ENCODE measurements at regions not wholly inside any gene's neighbourhood (a gene's known extent, or its start where the extent isn't known, plus 50 kb on each side); places are given as distances from the start of the nearest gene placed in this dataset.

DNA sequence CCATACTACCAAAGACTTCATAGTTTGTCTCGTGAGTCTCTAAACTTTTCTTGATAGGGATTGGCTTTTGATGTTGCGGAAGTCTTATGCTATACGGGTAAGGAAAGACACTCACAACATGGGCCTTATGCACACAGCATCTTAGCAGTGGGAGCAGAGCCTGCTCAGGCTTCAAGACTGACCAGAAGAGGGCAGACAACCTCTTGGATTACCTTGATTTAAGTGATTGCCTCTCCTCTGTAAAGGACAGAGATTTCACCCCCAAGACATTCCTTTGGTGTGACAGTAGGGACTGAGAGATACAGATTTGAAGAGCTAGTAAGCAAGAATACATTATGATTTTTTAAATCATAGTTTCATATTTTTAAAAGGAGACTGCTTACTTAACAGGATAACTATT lies 71.0 kb upstream of the SAMD3 start (continued):
- TF ChIP-seq, protein P1, sequence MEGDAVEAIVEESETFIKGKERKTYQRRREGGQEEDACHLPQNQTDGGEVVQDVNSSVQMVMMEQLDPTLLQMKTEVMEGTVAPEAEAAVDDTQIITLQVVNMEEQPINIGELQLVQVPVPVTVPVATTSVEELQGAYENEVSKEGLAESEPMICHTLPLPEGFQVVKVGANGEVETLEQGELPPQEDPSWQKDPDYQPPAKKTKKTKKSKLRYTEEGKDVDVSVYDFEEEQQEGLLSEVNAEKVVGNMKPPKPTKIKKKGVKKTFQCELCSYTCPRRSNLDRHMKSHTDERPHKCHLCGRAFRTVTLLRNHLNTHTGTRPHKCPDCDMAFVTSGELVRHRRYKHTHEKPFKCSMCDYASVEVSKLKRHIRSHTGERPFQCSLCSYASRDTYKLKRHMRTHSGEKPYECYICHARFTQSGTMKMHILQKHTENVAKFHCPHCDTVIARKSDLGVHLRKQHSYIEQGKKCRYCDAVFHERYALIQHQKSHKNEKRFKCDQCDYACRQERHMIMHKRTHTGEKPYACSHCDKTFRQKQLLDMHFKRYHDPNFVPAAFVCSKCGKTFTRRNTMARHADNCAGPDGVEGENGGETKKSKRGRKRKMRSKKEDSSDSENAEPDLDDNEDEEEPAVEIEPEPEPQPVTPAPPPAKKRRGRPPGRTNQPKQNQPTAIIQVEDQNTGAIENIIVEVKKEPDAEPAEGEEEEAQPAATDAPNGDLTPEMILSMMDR (IDR thresholded peaks at IDR 0.05 in 2 of 3, conservative IDR thresholded peaks at IDR 0.05 in 1 of 3; ENCODE audit: insufficient read depth in 2 of 3, low read depth in 1 of 3, low read length in 3 of 3) = peak; percentile 33 to 50 (median 45)
- TF ChIP-seq SMC3 (conservative IDR thresholded peaks at IDR 0.05; ENCODE audit: insufficient read depth, low read depth, low read length) = 0 out of 2 replicates have a peak, but pooled peaks have one; percentile 6

DNA sequence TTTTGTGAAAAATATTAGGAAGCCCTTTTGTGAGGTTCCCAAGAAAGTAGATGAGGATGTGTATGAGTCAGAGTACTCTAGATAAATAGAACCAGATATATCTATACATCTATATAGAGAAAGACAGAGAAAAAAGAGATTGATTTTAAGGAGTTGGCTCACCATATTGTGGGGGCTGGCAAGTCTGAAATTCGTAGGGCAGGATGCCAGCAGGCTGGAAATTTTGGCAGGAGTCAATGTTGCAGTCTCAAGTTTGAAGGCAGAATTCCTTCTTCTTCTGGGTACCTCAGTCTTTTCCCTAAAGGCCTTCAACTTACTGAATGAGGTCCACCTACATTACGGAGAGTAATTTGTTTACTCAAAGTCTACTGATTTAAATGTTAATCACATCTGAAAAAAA lies 65.3 kb upstream of the SAMD3 start:
- Histone ChIP-seq H3K9ac (ENCODE audit: insufficient read depth in 1 of 2, low read depth in 2 of 2, low read length in 2 of 2) (no peak overlapping the region), H3K79me2 (ENCODE audit: control insufficient read depth, insufficient read depth, low read length) (no peaks in the 10 kb centered on the region), H3K9me3 (replicated peaks; ENCODE audit: control insufficient read depth, insufficient read depth, low read depth, low read length) (no peaks in the 10 kb centered on the region), H3K9me1 (ENCODE audit: control insufficient read depth, insufficient read depth, low read length) (no peaks in the 10 kb centered on the region), H3K4me2 (ENCODE audit: insufficient read depth, low read length) (no peak overlapping the region), H3K4me1 (replicated peaks in 1 of 2; ENCODE audit: control insufficient read depth in 2 of 2, insufficient read depth in 2 of 2, low read length in 2 of 2) (no peaks in the 10 kb centered on the region), H3K27me3 (ENCODE audit: control insufficient read depth in 2 of 2, insufficient read depth in 2 of 2, low read length in 2 of 2) (peaks cover 0 to 2% of the 10 kb centered on the region in 2 experiments; a peak in 1 of 5 replicates), H4K20me1 (replicated peaks; ENCODE audit: control insufficient read depth, insufficient read depth, low read length) (no peaks in the 10 kb centered on the region), H3K4me3 (no peak overlapping the region), H3K27ac (ENCODE audit: extremely low read depth, low read depth, low read length) (no peak overlapping the region), H3K36me3 (ENCODE audit: control insufficient read depth, insufficient read depth, low read length) (no peaks in the 10 kb centered on the region), H2AFZ (ENCODE audit: low read depth, low read length) (no peak overlapping the region)
- CTCF ChIA-PET (ENCODE audit: low intra/inter-chr PET ratio) = no interaction called here
- no peak for DNase-seq (ENCODE audit: extremely low read depth in 1 of 4, low spot score in 3 of 4)
- no TSS peak for BruUV-seq (replicated peaks)
- POLR2A ChIA-PET = interaction anchor here (0.7 kb wide), 1 partner anchor 626 kb away, joined by 3 read pairs; no protein-coding TSS in a partner anchor
- intact Hi-C loops (cut with micrococcal nuclease) = no loop called here
- 0% methylated on average over 2 of the region's 2 CpGs for WGBS (ENCODE audit: insufficient coverage, low coverage, missing lambda C conversion rate)
- in situ Hi-C loops (cut with MboI) = no loop called here
- no peak for FAIRE-seq
- no peak for ATAC-seq
- TF ChIP-seq, protein P2, sequence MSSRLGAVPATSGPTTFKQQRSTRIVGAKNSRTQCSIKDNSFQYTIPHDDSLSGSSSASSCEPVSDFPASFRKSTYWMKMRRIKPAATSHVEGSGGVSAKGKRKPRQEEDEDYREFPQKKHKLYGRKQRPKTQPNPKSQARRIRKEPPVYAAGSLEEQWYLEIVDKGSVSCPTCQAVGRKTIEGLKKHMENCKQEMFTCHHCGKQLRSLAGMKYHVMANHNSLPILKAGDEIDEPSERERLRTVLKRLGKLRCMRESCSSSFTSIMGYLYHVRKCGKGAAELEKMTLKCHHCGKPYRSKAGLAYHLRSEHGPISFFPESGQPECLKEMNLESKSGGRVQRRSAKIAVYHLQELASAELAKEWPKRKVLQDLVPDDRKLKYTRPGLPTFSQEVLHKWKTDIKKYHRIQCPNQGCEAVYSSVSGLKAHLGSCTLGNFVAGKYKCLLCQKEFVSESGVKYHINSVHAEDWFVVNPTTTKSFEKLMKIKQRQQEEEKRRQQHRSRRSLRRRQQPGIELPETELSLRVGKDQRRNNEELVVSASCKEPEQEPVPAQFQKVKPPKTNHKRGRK (tag; IDR thresholded peaks at IDR 0.05) = no peak
- TF ChIP-seq BCOR (IDR thresholded peaks at IDR 0.05) = no peak
- TF ChIP-seq, protein P3, sequence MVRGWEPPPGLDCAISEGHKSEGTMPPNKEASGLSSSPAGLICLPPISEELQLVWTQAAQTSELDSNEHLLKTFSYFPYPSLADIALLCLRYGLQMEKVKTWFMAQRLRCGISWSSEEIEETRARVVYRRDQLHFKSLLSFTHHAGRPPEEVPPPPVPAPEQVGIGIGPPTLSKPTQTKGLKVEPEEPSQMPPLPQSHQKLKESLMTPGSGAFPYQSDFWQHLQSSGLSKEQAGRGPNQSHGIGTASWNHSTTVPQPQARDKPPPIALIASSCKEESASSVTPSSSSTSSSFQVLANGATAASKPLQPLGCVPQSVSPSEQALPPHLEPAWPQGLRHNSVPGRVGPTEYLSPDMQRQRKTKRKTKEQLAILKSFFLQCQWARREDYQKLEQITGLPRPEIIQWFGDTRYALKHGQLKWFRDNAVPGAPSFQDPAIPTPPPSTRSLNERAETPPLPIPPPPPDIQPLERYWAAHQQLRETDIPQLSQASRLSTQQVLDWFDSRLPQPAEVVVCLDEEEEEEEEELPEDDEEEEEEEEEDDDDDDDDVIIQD (CRISPR knock-in tag; IDR thresholded peaks at IDR 0.05) = no peak
- TF ChIP-seq, protein P4, sequence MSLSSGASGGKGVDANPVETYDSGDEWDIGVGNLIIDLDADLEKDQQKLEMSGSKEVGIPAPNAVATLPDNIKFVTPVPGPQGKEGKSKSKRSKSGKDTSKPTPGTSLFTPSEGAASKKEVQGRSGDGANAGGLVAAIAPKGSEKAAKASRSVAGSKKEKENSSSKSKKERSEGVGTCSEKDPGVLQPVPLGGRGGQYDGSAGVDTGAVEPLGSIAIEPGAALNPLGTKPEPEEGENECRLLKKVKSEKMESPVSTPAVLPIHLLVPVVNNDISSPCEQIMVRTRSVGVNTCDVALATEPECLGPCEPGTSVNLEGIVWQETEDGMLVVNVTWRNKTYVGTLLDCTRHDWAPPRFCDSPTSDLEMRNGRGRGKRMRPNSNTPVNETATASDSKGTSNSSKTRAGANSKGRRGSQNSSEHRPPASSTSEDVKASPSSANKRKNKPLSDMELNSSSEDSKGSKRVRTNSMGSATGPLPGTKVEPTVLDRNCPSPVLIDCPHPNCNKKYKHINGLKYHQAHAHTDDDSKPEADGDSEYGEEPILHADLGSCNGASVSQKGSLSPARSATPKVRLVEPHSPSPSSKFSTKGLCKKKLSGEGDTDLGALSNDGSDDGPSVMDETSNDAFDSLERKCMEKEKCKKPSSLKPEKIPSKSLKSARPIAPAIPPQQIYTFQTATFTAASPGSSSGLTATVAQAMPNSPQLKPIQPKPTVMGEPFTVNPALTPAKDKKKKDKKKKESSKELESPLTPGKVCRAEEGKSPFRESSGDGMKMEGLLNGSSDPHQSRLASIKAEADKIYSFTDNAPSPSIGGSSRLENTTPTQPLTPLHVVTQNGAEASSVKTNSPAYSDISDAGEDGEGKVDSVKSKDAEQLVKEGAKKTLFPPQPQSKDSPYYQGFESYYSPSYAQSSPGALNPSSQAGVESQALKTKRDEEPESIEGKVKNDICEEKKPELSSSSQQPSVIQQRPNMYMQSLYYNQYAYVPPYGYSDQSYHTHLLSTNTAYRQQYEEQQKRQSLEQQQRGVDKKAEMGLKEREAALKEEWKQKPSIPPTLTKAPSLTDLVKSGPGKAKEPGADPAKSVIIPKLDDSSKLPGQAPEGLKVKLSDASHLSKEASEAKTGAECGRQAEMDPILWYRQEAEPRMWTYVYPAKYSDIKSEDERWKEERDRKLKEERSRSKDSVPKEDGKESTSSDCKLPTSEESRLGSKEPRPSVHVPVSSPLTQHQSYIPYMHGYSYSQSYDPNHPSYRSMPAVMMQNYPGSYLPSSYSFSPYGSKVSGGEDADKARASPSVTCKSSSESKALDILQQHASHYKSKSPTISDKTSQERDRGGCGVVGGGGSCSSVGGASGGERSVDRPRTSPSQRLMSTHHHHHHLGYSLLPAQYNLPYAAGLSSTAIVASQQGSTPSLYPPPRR (CRISPR knock-in tag; IDR thresholded peaks at IDR 0.05; ENCODE audit: borderline replicate concordance) = no peak
- TF ChIP-seq NCOA4 (IDR thresholded peaks at IDR 0.05; ENCODE audit: partially characterized antibody) = no peak
- no peak for TF ChIP-seq NR2C1 (IDR thresholded peaks at IDR 0.05)
- TF ChIP-seq NR2C1 (tag; IDR thresholded peaks at IDR 0.05) = no peak

Data from K562 (cell line).